HUES48 (cell line): ENCODE measurements at regions not wholly inside any gene's neighbourhood (a gene's known extent, or its start where the extent isn't known, plus 50 kb on each side); places are given as distances from the start of the nearest gene placed in this dataset.

Source experiments
- H3K27ac ChIP-seq: one replicate; pipeline ENCODE4 v1.7.0; 2013; ENCODE audit warnings: low read depth, low read length, inconsistent platforms
- H3K27me3 ChIP-seq: 2 replicates; pipeline ENCODE4 v1.6.1; 2013; ENCODE audit warnings: mild to moderate bottlenecking, low read length; ENCODE audit not compliant: control insufficient read depth, insufficient read depth
- H3K36me3 ChIP-seq: 2 replicates; pipeline ENCODE4 v1.6.1; 2013; ENCODE audit warnings: low read length; ENCODE audit not compliant: control insufficient read depth, insufficient read depth
- H3K4me1 ChIP-seq: 2 replicates; pipeline ENCODE4 v1.6.1; 2013; ENCODE audit warnings: mild to moderate bottlenecking, low read length; ENCODE audit not compliant: control insufficient read depth, insufficient read depth
- H3K4me3 ChIP-seq: 2 replicates; pipeline ENCODE4 v1.5.1; 2013; ENCODE audit warnings: mild to moderate bottlenecking, low read depth, low read length
- H3K9ac ChIP-seq: 2 replicates; pipeline ENCODE4 v1.6.1; 2013; ENCODE audit warnings: mild to moderate bottlenecking, low read depth, low read length, moderate library complexity
- H3K9me3 ChIP-seq: 2 replicates; pipeline ENCODE4 v1.6.1; 2013; ENCODE audit warnings: low read length; ENCODE audit not compliant: control insufficient read depth, insufficient read depth

- H3K9me3 ChIP-seq: no peaks in the 10 kb centered on the region
- no peak overlapping the region for H3K27ac ChIP-seq
- H3K27me3 ChIP-seq: no peaks in the 10 kb centered on the region
Measured at GRCh38 chr16:64308721-64309120, 813.1 kb downstream of the CDH11 start.

GRCh38 chr16:64307431-64307830 lies 814.4 kb downstream of the CDH11 start:
- no peaks in the 10 kb centered on the region for H3K27me3 ChIP-seq
- no peaks in the 10 kb centered on the region for H3K9me3 ChIP-seq
- no peak overlapping the region for H3K27ac ChIP-seq
- H3K36me3 ChIP-seq: no peaks in the 10 kb centered on the region
- H3K4me1 ChIP-seq: no peaks in the 10 kb centered on the region
- no peak overlapping the region for H3K4me3 ChIP-seq
- no peak overlapping the region for H3K9ac ChIP-seq

More at GRCh38 chr16:64308721-64309120, 813.1 kb downstream of the CDH11 start:
- no peaks in the 10 kb centered on the region for H3K36me3 ChIP-seq
- H3K9ac ChIP-seq: no peak overlapping the region
- no peak overlapping the region for H3K4me3 ChIP-seq
- H3K4me1 ChIP-seq: no peaks in the 10 kb centered on the region

GRCh38 chr16:64305663-64306062 lies 816.2 kb downstream of the CDH11 start:
- Histone ChIP-seq H3K9ac (no peak overlapping the region), H3K4me3 (no peak overlapping the region), H3K4me1 (no peaks in the 10 kb centered on the region), H3K27me3 (no peaks in the 10 kb centered on the region), H3K9me3 (no peaks in the 10 kb centered on the region), H3K27ac (no peak overlapping the region), H3K36me3 (no peaks in the 10 kb centered on the region)

GRCh38 chr16:64304951-64305350 lies 816.9 kb downstream of the CDH11 start:
- H3K4me3 ChIP-seq: no peak overlapping the region
- H3K9ac ChIP-seq: no peak overlapping the region
- H3K36me3 ChIP-seq: no peaks in the 10 kb centered on the region
- H3K4me1 ChIP-seq: no peaks in the 10 kb centered on the region
- H3K27me3 ChIP-seq: no peaks in the 10 kb centered on the region
- H3K9me3 ChIP-seq: no peaks in the 10 kb centered on the region
- no peak overlapping the region for H3K27ac ChIP-seq

- Histone ChIP-seq H3K4me3 (no peak overlapping the region), H3K27ac (no peak overlapping the region), H3K9me3 (no peaks in the 10 kb centered on the region), H3K9ac (no peak overlapping the region), H3K4me1 (no peaks in the 10 kb centered on the region), H3K27me3 (no peaks in the 10 kb centered on the region), H3K36me3 (no peaks in the 10 kb centered on the region)
Measured at GRCh38 chr16:64304396-64304795, 817.5 kb downstream of the CDH11 start.

GRCh38 chr16:64297863-64298600 lies 823.8 kb downstream of the CDH11 start:
- Histone ChIP-seq H3K27me3 (no peaks in the 10 kb centered on the region), H3K4me3 (no peak overlapping the region), H3K36me3 (no peaks in the 10 kb centered on the region), H3K27ac (no peak overlapping the region), H3K9me3 (no peaks in the 10 kb centered on the region), H3K9ac (no peak overlapping the region), H3K4me1 (no peaks in the 10 kb centered on the region)

- H3K4me1 ChIP-seq: no peaks in the 10 kb centered on the region
- no peaks in the 10 kb centered on the region for H3K9me3 ChIP-seq
- H3K36me3 ChIP-seq: no peaks in the 10 kb centered on the region
- H3K9ac ChIP-seq: no peak overlapping the region
- H3K4me3 ChIP-seq: no peak overlapping the region
- no peaks in the 10 kb centered on the region for H3K27me3 ChIP-seq
- no peak overlapping the region for H3K27ac ChIP-seq
Measured at GRCh38 chr16:64295466-64295865, 826.4 kb downstream of the CDH11 start.

- Histone ChIP-seq H3K4me1 (no peaks in the 10 kb centered on the region), H3K36me3 (no peaks in the 10 kb centered on the region), H3K4me3 (no peak overlapping the region), H3K9ac (no peak overlapping the region), H3K27me3 (no peaks in the 10 kb centered on the region), H3K27ac (no peak overlapping the region), H3K9me3 (no peaks in the 10 kb centered on the region)
Measured at GRCh38 chr16:64292953-64293352, 828.9 kb downstream of the CDH11 start.

GRCh38 chr16:64292161-64292560 lies 829.7 kb downstream of the CDH11 start:
- Histone ChIP-seq H3K36me3 (no peaks in the 10 kb centered on the region), H3K27ac (no peak overlapping the region), H3K9ac (no peak overlapping the region), H3K4me3 (no peak overlapping the region), H3K9me3 (no peaks in the 10 kb centered on the region), H3K4me1 (no peaks in the 10 kb centered on the region), H3K27me3 (no peaks in the 10 kb centered on the region)

GRCh38 chr16:64290461-64290860 lies 831.4 kb downstream of the CDH11 start:
- Histone ChIP-seq H3K9me3 (no peaks in the 10 kb centered on the region), H3K9ac (no peak overlapping the region), H3K27me3 (no peaks in the 10 kb centered on the region), H3K27ac (no peak overlapping the region), H3K36me3 (no peaks in the 10 kb centered on the region), H3K4me1 (no peaks in the 10 kb centered on the region), H3K4me3 (no peak overlapping the region)

- no peak overlapping the region for H3K9ac ChIP-seq
- no peaks in the 10 kb centered on the region for H3K9me3 ChIP-seq
- no peaks in the 10 kb centered on the region for H3K4me1 ChIP-seq
- no peak overlapping the region for H3K4me3 ChIP-seq
- no peaks in the 10 kb centered on the region for H3K36me3 ChIP-seq
- H3K27me3 ChIP-seq: no peaks in the 10 kb centered on the region
- no peak overlapping the region for H3K27ac ChIP-seq
Measured at GRCh38 chr16:64287655-64288528, 834.0 kb downstream of the CDH11 start.
